HG03108 (cell line): ENCODE measurements at regions not wholly inside any gene's neighbourhood (a gene's known extent, or its start where the extent isn't known, plus 50 kb on each side); places are given as distances from the start of the nearest gene placed in this dataset.

ENCODE experiments used
- ATAC-seq: cut with Tn5 transposase; IDR thresholded peaks from one replicate; pipeline ENCODE4 v1.9.1; 2021; ENCODE audit warnings: moderate library complexity; ENCODE audit not compliant: unreplicated experiment

GRCh38 chr22:48100685-48101417 lies 1338.4 kb downstream of the TBC1D22A start:
- no peak for ATAC-seq

GRCh38 chr22:48099671-48100070 lies 1337.2 kb downstream of the TBC1D22A start:
- no peak for ATAC-seq

DNA sequence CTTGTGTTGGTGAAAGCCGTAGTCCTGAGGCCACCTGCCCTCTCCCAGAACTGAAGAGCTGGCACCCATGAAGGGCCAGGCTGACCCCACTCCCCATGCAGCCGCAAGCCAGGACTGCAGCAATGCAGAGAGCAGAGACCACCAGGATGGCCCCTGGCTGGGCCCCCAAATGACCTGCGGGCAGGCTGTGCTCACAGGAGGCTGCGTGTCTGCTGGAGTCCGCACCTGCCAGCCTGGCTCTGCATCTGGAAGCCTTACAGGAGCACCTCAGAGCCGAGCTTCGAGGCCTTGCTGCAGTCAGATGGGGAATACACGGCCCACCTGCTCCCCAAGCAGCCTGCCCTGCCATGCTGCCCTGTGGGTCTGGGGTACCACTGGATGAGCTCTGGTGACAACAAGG lies 1336.8 kb downstream of the TBC1D22A start:
- ATAC-seq: no peak

DNA sequence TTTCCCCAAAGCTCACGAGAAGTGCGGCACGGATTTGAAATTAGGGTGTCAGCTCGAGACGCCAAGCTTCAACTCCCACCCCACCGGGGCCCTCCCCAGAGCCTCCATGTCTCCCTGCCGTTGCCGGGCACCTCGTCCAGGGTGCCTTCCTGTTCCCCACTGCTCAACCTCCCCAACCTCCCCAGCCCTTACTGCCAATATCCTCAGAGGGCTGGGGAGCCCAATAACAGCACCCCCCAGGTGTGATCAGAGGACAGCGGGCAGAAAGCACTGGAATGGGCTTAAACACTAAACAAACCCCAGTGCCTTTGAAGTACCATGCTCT lies 1336.4 kb downstream of the TBC1D22A start:
- peak; percentile 23 for ATAC-seq

DNA sequence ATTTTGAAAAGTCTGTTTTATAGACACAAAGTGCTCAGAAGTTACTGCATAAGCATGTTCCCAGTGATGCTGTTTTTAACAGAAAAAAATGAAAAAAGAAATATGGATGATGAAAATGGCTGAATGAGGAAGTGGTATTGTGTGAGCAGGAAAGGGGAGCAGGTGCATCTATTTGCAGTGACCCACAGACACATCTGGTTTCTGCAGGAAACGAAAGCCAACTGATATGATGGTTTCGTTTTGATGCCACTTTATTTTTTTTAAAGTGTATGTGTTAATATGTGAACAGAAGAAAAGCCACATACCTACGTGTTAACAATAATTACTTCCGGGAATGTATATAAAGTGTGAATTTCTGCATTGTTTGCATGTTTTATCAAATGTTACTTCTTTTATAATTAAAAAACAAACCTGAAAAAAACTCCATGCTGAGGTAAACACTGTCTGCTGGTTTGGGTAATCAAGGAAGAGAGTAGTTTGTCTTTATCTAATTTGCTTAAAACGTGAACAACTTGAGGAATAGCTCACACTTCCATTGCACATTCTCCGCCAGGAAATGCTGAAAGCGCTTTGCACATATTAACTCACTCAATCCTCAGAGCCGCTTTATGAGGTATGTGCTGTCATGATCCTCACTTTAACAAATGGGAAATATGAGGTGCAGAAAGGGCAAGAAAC lies 1335.9 kb downstream of the TBC1D22A start:
- ATAC-seq: peak; percentile 67

DNA sequence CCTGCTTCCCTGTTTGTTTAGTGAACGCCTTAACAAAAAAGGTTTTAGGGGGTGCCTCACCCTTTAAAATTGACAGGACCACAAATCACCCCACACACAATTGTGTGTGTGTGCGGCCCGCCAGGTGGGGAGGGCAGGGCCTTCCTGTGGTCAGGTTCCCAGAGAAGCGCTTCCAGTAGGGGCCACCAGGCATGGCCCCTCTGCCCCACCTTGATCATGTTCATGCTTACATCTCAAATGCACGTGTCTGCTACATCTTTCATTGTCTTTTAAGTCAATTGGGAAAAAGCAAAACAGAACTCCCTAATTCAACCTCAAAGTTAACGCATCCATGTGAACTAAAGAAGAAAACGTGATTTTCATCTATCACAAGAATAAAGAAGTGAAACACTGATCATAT lies 1335.3 kb downstream of the TBC1D22A start:
- peak; percentile 24 for ATAC-seq

GRCh38 chr22:48096851-48097665 lies 1334.6 kb downstream of the TBC1D22A start:
- ATAC-seq: no peak

GRCh38 chr22:48096411-48096810 lies 1334.0 kb downstream of the TBC1D22A start:
- no peak for ATAC-seq

DNA sequence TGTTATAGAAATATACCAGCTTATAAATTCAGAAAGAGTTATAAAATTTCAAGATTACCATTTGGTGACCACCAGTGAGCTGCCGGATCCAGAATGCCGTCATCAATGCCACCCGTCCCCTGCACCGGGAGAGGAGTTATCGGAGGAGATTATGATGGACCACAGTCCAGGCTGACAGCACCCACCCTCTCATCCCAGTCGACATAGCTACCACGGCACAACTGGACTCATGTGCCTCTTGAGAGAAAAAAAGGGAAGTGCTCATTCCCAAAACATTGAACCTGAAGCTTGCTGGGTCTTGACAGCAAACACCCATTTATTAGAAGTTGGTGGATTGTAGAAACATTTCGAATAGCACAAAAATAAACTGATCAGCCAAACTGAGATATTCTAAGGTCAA lies 1331.5 kb downstream of the TBC1D22A start:
- ATAC-seq: no peak

DNA sequence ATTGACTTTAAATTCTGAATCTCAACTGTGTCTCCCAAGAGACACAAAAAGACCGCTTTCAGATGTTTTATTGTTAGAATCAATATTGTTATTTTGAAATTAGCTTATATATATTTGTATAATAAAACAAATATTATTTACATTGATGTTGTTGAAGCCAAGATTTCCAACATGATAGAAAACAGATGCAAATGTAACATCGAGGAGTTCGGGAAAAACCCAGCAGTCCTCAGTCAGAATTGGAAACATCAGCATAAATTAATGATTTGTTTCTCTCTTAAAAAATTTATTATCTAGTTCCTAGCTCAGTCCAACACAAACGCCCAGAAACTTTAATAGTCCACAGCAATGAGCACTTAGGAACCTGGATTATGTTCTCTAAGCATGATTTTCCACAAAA lies 1330.4 kb downstream of the TBC1D22A start:
- ATAC-seq: no peak

DNA sequence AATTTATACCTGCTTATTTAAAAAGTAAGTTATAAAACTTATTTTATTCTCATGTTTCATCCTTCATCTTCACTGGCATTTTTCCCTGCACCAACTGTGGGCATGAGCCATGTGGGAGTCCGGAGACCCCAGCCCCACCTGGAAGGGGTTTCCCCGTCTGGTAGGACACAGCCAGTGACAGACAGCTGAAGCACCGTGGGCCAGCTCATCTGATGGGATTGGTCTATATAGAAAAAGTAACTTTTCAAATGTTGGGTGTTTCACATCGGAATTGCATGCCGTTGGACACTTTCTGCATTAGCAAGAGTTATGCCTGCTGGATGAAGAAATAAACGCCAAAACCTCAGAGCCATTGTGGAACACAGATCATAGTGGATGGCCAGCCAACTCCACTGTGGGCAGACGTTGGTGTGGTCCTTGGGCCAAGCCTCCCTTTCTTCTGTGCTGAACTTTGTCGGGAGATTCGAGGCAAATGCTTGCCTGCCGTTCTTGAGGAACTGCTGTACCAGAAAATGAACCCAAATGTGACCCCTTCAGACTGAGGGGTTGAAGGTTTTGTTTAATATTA lies 1329.3 kb downstream of the TBC1D22A start:
- ATAC-seq: no peak

GRCh38 chr22:48091060-48091650 lies 1328.7 kb downstream of the TBC1D22A start:
- ATAC-seq: no peak

DNA sequence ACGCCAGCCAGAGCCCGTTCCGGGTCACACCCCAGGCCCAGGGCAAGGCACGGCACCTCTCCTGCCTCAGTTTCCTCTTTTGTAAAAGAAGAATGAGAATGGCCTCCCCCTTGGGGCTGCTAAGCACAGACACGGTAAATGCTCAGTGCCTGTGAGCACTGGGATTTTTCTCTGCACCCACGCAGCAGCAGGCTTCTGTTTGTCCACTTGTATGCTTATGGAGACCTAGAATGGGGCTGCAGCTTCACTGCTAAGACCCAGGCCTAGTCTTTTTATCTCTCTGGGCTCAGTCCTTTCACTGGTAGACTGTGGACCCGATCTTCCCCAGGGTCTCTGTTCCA lies 1327.9 kb downstream of the TBC1D22A start:
- ATAC-seq: no peak

DNA sequence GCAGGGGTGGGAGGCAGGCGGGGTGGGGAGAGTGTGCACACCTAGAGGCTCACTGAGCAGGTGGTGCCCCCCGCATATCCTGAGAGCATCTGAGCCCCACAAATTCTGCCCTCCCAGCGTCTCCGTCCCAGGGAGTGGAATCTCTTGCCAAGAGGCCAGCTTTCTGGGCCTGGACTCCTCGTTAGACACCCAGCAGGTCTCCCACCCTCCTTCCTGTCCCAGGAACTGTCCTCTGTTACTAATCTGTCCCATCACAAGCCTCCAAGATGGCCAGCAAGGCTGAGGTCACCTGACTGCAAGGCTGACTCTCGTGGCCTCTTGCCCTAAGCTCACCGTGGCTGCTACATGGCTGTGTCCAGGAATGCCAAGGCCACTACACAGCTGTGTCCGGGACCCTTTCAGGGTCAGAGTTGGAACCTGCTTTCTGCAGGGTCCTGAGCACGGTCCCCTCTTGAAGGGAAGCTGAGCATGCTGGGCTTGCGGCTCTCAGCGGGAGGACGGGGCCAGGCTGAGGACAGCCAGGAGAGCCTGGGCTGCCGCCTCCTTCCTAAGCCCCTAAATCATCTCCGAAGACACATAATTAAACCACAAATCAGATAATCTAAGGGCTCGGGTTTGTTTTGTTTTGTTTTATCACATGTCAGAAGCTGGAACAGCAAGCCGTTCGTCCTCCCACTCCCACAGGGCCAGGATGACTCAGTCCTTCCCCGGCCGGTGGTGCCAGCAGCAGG lies 1327.3 kb downstream of the TBC1D22A start:
- no peak for ATAC-seq

DNA sequence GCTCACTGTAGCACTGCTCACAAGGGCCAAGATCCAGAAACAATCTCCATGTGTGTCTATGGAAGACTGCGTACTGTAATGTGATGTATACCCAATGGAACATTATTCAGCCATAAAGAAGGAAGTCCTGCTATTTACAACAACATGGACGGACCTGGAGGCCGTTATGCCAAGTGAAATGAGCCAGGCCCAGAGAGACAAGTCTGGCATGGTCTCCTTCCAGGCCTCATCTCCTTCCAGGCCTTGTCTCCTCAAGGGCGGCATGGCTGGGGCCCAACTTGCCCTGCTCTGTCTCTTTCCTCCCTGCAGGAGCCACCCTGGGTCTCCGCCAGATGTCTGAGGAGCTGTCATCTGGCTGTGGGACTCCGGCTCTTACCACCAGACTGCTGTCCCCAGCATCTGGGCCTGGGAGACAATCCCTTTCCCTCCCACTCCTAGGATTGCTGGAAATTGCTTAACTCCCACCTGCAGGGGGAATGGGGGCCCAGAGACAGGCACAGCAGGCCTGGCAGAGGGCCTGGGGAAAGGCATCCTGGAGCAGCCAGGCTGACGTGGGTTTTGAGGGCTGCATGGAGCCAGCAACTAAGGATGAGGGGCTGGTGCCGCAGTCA lies 1326.6 kb downstream of the TBC1D22A start:
- no peak for ATAC-seq

DNA sequence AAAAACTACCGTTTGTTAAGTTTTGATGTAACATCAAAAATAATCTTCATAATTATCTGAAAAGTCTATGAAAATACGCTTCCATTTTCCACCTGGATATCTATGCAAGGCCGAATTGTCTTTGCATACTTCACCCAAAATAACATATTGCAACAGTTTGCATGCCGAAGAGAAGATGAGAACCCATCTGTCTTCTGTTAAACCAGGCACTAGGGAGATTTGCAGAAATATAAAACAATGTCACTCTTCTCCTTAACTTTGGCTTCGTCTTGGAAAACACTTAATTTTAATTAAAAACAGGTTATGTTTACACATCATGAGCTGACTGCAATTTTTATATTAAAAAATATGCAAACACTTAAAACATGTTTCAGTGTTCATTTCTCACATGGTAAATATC lies 1325.8 kb downstream of the TBC1D22A start:
- ATAC-seq: no peak

- no peak for ATAC-seq
Measured at GRCh38 chr22:48085901-48086645, 1323.6 kb downstream of the TBC1D22A start.

- no peak for ATAC-seq
Measured at GRCh38 chr22:48084729-48085050, 1322.2 kb downstream of the TBC1D22A start.

DNA sequence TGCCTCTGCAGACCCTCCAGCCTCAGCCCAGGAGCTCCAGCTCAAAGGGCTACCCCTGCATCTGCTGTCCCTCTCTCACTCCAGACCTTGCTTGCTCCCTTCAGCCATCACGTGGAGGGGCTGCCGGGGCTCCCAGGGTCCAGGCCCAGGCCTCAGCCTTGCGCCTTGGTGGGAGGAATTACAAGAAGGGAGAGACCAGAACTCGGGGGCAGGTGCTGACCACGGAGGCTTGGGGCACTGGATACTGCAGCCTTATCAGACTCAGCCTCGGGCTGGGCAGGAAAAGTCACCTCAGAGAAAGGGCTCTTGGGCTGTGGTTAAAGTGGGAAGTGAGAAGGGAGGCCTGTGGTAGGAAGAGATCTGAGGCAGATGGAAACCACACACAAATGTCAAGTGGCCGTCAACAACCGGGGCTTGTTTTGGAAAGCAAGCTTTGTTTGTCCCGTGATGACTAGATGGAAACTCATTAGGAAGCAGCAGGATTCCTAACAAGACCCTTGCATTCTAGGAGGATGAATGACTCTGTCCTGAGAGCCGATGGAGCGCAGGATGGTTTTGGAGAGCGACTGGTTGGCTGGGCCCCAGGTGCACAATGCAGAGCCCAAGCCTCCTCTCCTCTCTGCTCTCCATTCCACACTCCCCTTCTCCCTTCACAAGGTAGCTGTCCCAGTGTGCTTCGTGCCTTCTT lies 1321.7 kb downstream of the TBC1D22A start:
- ATAC-seq: peak; percentile 73
